ENCODE measurements at regions not wholly inside any gene's neighbourhood (a gene's known extent, or its start where the extent isn't known, plus 50 kb on each side); places are given as distances from the start of the nearest gene placed in this dataset.

DNA sequence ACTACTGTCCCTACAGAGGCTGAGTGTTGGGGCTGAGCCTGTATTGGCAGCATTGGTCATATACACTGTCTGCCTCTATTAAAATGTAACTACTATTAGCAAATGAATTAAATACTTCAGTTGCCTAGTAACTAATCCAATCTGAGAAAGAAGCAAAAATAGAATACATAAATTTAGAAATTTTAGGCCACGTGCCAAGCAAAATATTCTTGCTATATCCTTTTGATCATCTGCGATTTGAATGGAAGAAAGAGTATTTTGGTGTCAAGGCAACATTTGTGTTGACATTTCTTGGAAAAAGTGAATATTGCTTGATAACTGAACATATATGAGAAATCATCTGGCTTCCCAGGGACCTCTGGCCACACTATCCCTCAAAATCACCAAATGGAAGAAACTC is 148.2 kb upstream of the TOPAZ1 start:
- Histone ChIP-seq H3K4me3 (no peak overlapping the region), H3K4me1 (ENCODE audit: insufficient read depth) (no peaks in the 10 kb centered on the region), H3K79me2 (no peaks in the 10 kb centered on the region), H3K9me2 (replicated peaks; ENCODE audit: insufficient read depth) (no peaks in the 10 kb centered on the region), H4K20me1 (ENCODE audit: insufficient read depth, poor library complexity, severe bottlenecking) (no peaks in the 10 kb centered on the region), H3K27ac (no peak overlapping the region), H3K36me3 (replicated peaks; ENCODE audit: insufficient read depth, low read depth) (no peaks in the 10 kb centered on the region), H3K27me3 (no peaks in the 10 kb centered on the region), H2AFZ (no peak overlapping the region), H3K9me3 (ENCODE audit: low read depth) (no peaks in the 10 kb centered on the region), H3K4me2 (no peak overlapping the region)
- no peak for DNase-seq (ENCODE audit: low spot score)
- TF ChIP-seq CTCF (IDR thresholded peaks at IDR 0.05; ENCODE audit: poor library complexity) (no peak), EZH2phosphoT487 (IDR thresholded peaks at IDR 0.05; ENCODE audit: low read depth, severe bottlenecking, unreplicated experiment) (no peak), EZH2 (IDR thresholded peaks at IDR 0.05; ENCODE audit: borderline replicate concordance) (no peak)
- WGBS (ENCODE audit: low lambda C conversion rate, missing lambda C conversion rate), result 91% methylated on average over 2 of the region's 2 CpGs

GRCh38 chr3:44098656-44099415 is 142.8 kb upstream of the TOPAZ1 start:
- Histone ChIP-seq H3K9me2 (replicated peaks; ENCODE audit: insufficient read depth) (no peaks in the 10 kb centered on the region), H3K4me3 (no peak overlapping the region), H2AFZ (no peak overlapping the region), H3K4me2 (peak overlapping the region; percentile 48), H3K27ac (peak overlapping the region; percentile 81), H3K36me3 (replicated peaks; ENCODE audit: insufficient read depth, low read depth) (no peaks in the 10 kb centered on the region), H3K27me3 (no peaks in the 10 kb centered on the region), H3K9me3 (ENCODE audit: low read depth) (no peaks in the 10 kb centered on the region), H3K4me1 (ENCODE audit: insufficient read depth) (peaks cover 14% of the 10 kb centered on the region), H3K79me2 (no peaks in the 10 kb centered on the region), H4K20me1 (ENCODE audit: insufficient read depth, poor library complexity, severe bottlenecking) (no peaks in the 10 kb centered on the region)
- no peak for DNase-seq (ENCODE audit: low spot score)
- 82% methylated on average over 12 of the region's 12 CpGs for WGBS (ENCODE audit: low lambda C conversion rate, missing lambda C conversion rate)
- TF ChIP-seq EZH2phosphoT487 (IDR thresholded peaks at IDR 0.05; ENCODE audit: low read depth, severe bottlenecking, unreplicated experiment) (no peak), EZH2 (IDR thresholded peaks at IDR 0.05; ENCODE audit: borderline replicate concordance) (no peak), CTCF (IDR thresholded peaks at IDR 0.05; ENCODE audit: poor library complexity) (no peak)

- Histone ChIP-seq H2AFZ (no peak overlapping the region), H3K27ac (peak overlapping the region; percentile 81), H3K36me3 (replicated peaks; ENCODE audit: insufficient read depth, low read depth) (no peaks in the 10 kb centered on the region), H3K4me3 (no peak overlapping the region), H3K9me3 (ENCODE audit: low read depth) (no peaks in the 10 kb centered on the region), H3K79me2 (no peaks in the 10 kb centered on the region), H3K4me2 (peak overlapping the region; percentile 48), H3K27me3 (no peaks in the 10 kb centered on the region), H3K4me1 (ENCODE audit: insufficient read depth) (peaks cover 14% of the 10 kb centered on the region), H4K20me1 (ENCODE audit: insufficient read depth, poor library complexity, severe bottlenecking) (no peaks in the 10 kb centered on the region), H3K9me2 (replicated peaks; ENCODE audit: insufficient read depth) (no peaks in the 10 kb centered on the region)
- peak; percentile 26 for DNase-seq (ENCODE audit: low spot score)
- TF ChIP-seq EZH2phosphoT487 (IDR thresholded peaks at IDR 0.05; ENCODE audit: low read depth, severe bottlenecking, unreplicated experiment), result no peak
- TF ChIP-seq EZH2 (IDR thresholded peaks at IDR 0.05; ENCODE audit: borderline replicate concordance), result no peak
- no peak for TF ChIP-seq CTCF (IDR thresholded peaks at IDR 0.05; ENCODE audit: poor library complexity)
- 70% methylated on average over 6 of the region's 6 CpGs for WGBS (ENCODE audit: low lambda C conversion rate, missing lambda C conversion rate)
Observed at GRCh38 chr3:44099566-44100297, 142.0 kb upstream of the TOPAZ1 start.

Measured in hepatocyte (in vitro differentiated cells).